HL-60 (cell line): ENCODE measurements at regions not wholly inside any gene's neighbourhood (a gene's known extent, or its start where the extent isn't known, plus 50 kb on each side); places are given as distances from the start of the nearest gene placed in this dataset.

Experiments used
- DNase-seq, 2 experiments: peaks; one replicate each; pipeline ENCODE4 v3.0.0-alpha.2; 2010 to 2020; ENCODE audit warnings: low read depth in 1 of 2, low spot score in 1 of 2
- H3K27ac ChIP-seq: fragments of 250-450 bp; sonication (Bioruptor Pico); replicated peaks from 2 replicates; pipeline ENCODE4 v1.5.1; 2020; ENCODE audit warnings: mild to moderate bottlenecking, moderate library complexity
- H3K27me3 ChIP-seq: fragments of 250-450 bp; sonication (Bioruptor Pico); 2 replicates; pipeline ENCODE4 v1.5.1; 2021; ENCODE audit warnings: mild to moderate bottlenecking, moderate library complexity; ENCODE audit not compliant: insufficient read depth, poor library complexity, severe bottlenecking
- H3K4me3 ChIP-seq: replicated peaks from 2 replicates; pipeline ENCODE4 v1.5.1; 2011; ENCODE audit warnings: mild to moderate bottlenecking, control low read depth, low read length; ENCODE audit not compliant: insufficient read depth
- GABPA ChIP-seq: IDR thresholded peaks from 2 replicates; pipeline ENCODE4 v1.6.1; 2012; ENCODE audit warnings: low read depth
- POLR2AphosphoS5 ChIP-seq: IDR thresholded peaks from 2 replicates; pipeline ENCODE4 v1.6.1; 2012; ENCODE audit warnings: low read depth
- REST ChIP-seq: IDR thresholded peaks from 2 replicates; pipeline ENCODE4 v1.6.1; 2012; ENCODE audit warnings: low read depth; ENCODE audit not compliant: insufficient replicate concordance
- SPI1 ChIP-seq: IDR thresholded peaks from 2 replicates; pipeline ENCODE4 v1.6.1; 2012; ENCODE audit warnings: low read depth, mild to moderate bottlenecking, borderline replicate concordance
- TF ChIP-seq, protein P1 (sequence below): IDR thresholded peaks from one replicate; pipeline ENCODE4 v1.5.1; 2011; ENCODE audit warnings: low read length, control low read depth, inconsistent platforms; ENCODE audit not compliant: insufficient read depth

DNA sequence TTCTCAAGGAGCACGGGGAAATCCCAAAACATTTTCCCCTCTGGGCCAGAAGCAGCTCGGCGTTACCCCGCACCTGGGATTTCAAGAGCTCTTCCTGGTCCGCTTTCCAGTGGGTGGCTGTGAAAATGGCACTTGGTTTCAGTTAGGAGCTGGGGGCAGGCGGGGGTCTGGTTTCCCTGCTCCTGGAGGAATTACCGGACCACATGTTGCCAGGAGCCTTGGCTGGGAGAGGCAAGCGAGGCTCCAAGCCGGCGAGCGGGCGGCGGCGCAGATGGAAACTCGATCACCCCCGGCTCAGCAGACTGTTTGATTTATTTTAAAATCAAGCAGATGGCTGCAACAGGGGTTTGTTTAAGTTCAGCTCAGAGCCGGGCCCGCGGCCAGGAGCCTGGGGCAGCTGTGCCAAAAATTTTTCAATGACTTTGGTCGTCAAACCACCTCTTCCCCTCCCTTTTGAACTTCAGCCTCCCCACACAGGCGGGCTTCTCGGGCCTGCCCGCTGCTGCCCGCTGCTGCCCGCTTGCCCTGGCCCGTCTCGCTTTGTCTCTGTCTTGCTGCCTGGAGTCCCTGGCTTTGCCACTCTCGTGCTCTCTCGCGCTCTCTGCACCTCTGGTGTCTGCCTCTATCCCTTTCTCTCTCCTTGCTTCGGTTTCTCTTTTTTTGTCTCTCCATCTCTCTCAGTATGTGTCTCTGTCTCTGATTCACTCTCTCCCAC lies 108.0 kb upstream of the CIBAR2 start:
- no peaks in the 10 kb centered on the region for H3K27me3 ChIP-seq
- H3K4me3 ChIP-seq, result no peak overlapping the region
- H3K27ac ChIP-seq, result no peak overlapping the region
- no peak for DNase-seq
- TF ChIP-seq POLR2AphosphoS5 (no peak), GABPA (no peak), REST (no peak), SPI1 (no peak)
- TF ChIP-seq, protein P1, sequence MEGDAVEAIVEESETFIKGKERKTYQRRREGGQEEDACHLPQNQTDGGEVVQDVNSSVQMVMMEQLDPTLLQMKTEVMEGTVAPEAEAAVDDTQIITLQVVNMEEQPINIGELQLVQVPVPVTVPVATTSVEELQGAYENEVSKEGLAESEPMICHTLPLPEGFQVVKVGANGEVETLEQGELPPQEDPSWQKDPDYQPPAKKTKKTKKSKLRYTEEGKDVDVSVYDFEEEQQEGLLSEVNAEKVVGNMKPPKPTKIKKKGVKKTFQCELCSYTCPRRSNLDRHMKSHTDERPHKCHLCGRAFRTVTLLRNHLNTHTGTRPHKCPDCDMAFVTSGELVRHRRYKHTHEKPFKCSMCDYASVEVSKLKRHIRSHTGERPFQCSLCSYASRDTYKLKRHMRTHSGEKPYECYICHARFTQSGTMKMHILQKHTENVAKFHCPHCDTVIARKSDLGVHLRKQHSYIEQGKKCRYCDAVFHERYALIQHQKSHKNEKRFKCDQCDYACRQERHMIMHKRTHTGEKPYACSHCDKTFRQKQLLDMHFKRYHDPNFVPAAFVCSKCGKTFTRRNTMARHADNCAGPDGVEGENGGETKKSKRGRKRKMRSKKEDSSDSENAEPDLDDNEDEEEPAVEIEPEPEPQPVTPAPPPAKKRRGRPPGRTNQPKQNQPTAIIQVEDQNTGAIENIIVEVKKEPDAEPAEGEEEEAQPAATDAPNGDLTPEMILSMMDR, result no peak

DNA sequence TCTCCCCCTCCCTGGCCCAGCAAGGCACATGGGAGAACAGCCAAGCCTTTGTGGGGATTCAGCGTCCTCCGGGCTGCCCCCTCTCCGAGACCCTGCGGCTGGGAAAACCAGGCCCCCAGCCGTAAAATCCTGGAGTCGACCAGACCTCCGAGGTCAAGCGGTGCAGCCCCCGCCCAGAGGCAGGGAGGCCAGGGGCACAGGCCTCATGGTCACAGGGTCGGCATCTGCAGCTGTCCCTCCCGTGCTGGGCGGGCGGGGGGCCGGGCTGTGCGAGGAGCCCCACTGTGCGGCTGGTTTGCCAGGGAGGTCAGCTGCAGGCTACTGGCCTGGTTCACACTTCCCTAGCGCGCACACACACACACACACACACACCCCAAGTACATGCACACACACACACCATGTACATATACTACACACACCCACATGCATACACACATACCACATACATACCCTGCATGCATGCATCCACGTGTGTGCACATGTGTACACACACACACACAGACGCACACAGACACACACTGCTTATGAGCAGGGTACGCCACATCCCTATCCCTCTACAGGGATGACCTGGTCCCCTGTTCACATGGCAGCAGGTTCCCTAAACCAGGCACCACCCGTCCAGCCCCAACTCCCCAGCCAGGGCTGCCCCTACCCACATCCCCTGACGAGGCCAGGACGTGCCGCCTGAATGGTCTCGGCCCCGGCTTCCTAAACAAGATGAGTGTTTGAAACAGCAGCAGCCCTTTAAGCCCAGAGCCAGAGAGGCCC lies 108.9 kb upstream of the CIBAR2 start:
- TF ChIP-seq REST (no peak), SPI1 (no peak), GABPA (no peak), POLR2AphosphoS5 (no peak)
- TF ChIP-seq, protein P1, result no peak
- DNase-seq, result no peak
- Histone ChIP-seq H3K27ac (no peak overlapping the region), H3K27me3 (no peaks in the 10 kb centered on the region), H3K4me3 (no peak overlapping the region)

- TF ChIP-seq GABPA, result no peak
- TF ChIP-seq, protein P1, result no peak
- TF ChIP-seq SPI1, result no peak
- no peak for TF ChIP-seq REST
- no peak for TF ChIP-seq POLR2AphosphoS5
- DNase-seq, result no peak
- H3K27ac ChIP-seq, result no peak overlapping the region
- H3K27me3 ChIP-seq, result peaks cover 2% of the 10 kb centered on the region
- no peak overlapping the region for H3K4me3 ChIP-seq
These were observed 109.5 kb upstream of the CIBAR2 start for GRCh38 chr16:85221771-85222154.
